ENCODE measurements at regions not wholly inside any gene's neighbourhood (a gene's known extent, or its start where the extent isn't known, plus 50 kb on each side); places are given as distances from the start of the nearest gene placed in this dataset.

- no peak for DNase-seq
- H3K4me3 ChIP-seq, result peak overlapping the region; percentile 17
- intact Hi-C loops (cut with micrococcal nuclease), result no loop called here
- no peak overlapping the region for H3K27ac ChIP-seq (replicated peaks)
- TF ChIP-seq CTCF (IDR thresholded peaks at IDR 0.05; ENCODE audit: borderline replicate concordance), result peak; percentile 85
- H3K9me3 ChIP-seq (replicated peaks), result peaks cover 11% of the 10 kb centered on the region
- H3K36me3 ChIP-seq, result no peaks in the 10 kb centered on the region
- H3K4me1 ChIP-seq, result peaks cover 7% of the 10 kb centered on the region
- peaks cover 47% of the 10 kb centered on the region for H3K27me3 ChIP-seq (ENCODE audit: low read depth)
Measured at GRCh38 chr4:159487284-159487747, 384.4 kb downstream of the RAPGEF2 start.

- DNase-seq, result no peak
- Histone ChIP-seq H3K4me1 (peaks cover 7% of the 10 kb centered on the region), H3K36me3 (no peaks in the 10 kb centered on the region), H3K27ac (replicated peaks) (no peak overlapping the region), H3K27me3 (ENCODE audit: low read depth) (peaks cover 36% of the 10 kb centered on the region), H3K4me3 (no peak overlapping the region), H3K9me3 (replicated peaks) (peaks cover 16% of the 10 kb centered on the region)
- no peak for TF ChIP-seq CTCF (IDR thresholded peaks at IDR 0.05; ENCODE audit: borderline replicate concordance)
- intact Hi-C loops (cut with micrococcal nuclease), result no loop called here
Measured at GRCh38 chr4:159489646-159490045, 386.8 kb downstream of the RAPGEF2 start.

GRCh38 chr4:159495515-159496236 lies 392.8 kb downstream of the RAPGEF2 start:
- H3K9me3 ChIP-seq (replicated peaks), result peaks cover 16% of the 10 kb centered on the region
- no peaks in the 10 kb centered on the region for H3K36me3 ChIP-seq
- H3K27me3 ChIP-seq (ENCODE audit: low read depth), result no peaks in the 10 kb centered on the region
- H3K4me3 ChIP-seq, result no peak overlapping the region
- H3K4me1 ChIP-seq, result no peaks in the 10 kb centered on the region
- intact Hi-C loops (cut with micrococcal nuclease), result no loop called here
- no peak for DNase-seq
- TF ChIP-seq CTCF (IDR thresholded peaks at IDR 0.05; ENCODE audit: borderline replicate concordance), result no peak
- no peak overlapping the region for H3K27ac ChIP-seq (replicated peaks)

- Histone ChIP-seq H3K27me3 (ENCODE audit: low read depth) (no peaks in the 10 kb centered on the region), H3K9me3 (replicated peaks) (peaks cover 14% of the 10 kb centered on the region), H3K27ac (replicated peaks) (no peak overlapping the region), H3K36me3 (no peaks in the 10 kb centered on the region), H3K4me3 (no peak overlapping the region), H3K4me1 (no peaks in the 10 kb centered on the region)
- no peak for DNase-seq
- no peak for TF ChIP-seq CTCF (IDR thresholded peaks at IDR 0.05; ENCODE audit: borderline replicate concordance)
- intact Hi-C loops (cut with micrococcal nuclease), result no loop called here
Measured at GRCh38 chr4:159496248-159496647, 393.4 kb downstream of the RAPGEF2 start.

DNA sequence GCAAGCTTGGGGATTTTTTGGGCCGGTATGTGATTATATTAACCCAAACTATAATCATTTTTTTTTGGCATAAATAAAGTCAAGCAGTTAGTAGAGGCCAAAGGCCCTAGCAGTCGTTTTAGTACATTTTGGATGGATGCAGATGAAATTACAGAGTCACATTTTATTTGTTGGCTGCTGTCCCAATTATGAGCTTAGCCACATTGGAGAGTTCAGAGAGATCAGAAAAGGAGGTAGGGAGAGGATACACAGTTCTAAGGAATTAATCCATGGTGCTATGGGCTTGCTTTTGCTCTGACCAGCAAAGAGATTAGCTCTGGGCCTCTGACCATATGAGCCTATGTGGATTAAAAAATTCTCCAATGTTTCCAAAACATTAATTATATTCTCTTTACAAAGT lies 395.1 kb downstream of the RAPGEF2 start:
- H3K4me3 ChIP-seq, result no peak overlapping the region
- no peak for TF ChIP-seq CTCF (IDR thresholded peaks at IDR 0.05; ENCODE audit: borderline replicate concordance)
- DNase-seq, result no peak
- no peaks in the 10 kb centered on the region for H3K4me1 ChIP-seq
- no peaks in the 10 kb centered on the region for H3K36me3 ChIP-seq
- no peak overlapping the region for H3K27ac ChIP-seq (replicated peaks)
- H3K9me3 ChIP-seq (replicated peaks), result peaks cover 5% of the 10 kb centered on the region
- peaks cover 9% of the 10 kb centered on the region for H3K27me3 ChIP-seq (ENCODE audit: low read depth)
- intact Hi-C loops (cut with micrococcal nuclease), result no loop called here
